ENCODE measurements at regions not wholly inside any gene's neighbourhood (a gene's known extent, or its start where the extent isn't known, plus 50 kb on each side); places are given as distances from the start of the nearest gene placed in this dataset.

DNA sequence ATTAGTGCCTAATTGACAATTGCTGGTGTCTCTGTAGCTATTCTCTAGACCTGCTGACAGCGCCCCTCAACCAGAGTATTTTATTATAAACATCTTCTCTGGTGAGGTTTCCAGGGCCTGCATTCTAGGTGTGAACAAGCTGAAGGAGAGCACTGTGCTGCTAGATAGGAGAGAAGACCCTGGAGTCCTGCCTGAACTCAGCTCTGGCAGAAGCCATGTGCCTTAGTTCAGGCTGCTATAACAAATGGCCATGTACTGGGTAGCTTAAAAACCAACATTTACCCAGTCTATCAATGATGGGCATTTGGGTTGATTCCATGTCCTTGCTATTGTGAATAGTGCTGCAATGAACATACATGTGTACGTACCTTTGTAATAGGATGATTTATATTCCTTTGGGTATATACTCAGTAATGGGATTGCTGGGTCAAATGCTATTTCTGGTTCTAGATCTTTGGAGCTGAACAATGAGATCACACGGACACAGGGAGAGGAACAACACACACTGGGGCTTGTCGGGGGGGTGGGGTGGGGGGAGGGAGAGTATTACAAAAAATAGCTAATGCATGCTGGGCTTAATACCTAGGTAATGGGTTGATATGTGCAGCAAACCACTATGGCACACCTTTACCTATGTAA lies 185.5 kb upstream of the CPEB2 start:
- TF ChIP-seq, protein P1, sequence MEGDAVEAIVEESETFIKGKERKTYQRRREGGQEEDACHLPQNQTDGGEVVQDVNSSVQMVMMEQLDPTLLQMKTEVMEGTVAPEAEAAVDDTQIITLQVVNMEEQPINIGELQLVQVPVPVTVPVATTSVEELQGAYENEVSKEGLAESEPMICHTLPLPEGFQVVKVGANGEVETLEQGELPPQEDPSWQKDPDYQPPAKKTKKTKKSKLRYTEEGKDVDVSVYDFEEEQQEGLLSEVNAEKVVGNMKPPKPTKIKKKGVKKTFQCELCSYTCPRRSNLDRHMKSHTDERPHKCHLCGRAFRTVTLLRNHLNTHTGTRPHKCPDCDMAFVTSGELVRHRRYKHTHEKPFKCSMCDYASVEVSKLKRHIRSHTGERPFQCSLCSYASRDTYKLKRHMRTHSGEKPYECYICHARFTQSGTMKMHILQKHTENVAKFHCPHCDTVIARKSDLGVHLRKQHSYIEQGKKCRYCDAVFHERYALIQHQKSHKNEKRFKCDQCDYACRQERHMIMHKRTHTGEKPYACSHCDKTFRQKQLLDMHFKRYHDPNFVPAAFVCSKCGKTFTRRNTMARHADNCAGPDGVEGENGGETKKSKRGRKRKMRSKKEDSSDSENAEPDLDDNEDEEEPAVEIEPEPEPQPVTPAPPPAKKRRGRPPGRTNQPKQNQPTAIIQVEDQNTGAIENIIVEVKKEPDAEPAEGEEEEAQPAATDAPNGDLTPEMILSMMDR (conservative IDR thresholded peaks at IDR 0.05): no peak
- TF ChIP-seq EZH2 (IDR thresholded peaks at IDR 0.05; ENCODE audit: low read depth): no peak
